ENCODE measurements at regions not wholly inside any gene's neighbourhood (a gene's known extent, or its start where the extent isn't known, plus 50 kb on each side); places are given as distances from the start of the nearest gene placed in this dataset.

DNA sequence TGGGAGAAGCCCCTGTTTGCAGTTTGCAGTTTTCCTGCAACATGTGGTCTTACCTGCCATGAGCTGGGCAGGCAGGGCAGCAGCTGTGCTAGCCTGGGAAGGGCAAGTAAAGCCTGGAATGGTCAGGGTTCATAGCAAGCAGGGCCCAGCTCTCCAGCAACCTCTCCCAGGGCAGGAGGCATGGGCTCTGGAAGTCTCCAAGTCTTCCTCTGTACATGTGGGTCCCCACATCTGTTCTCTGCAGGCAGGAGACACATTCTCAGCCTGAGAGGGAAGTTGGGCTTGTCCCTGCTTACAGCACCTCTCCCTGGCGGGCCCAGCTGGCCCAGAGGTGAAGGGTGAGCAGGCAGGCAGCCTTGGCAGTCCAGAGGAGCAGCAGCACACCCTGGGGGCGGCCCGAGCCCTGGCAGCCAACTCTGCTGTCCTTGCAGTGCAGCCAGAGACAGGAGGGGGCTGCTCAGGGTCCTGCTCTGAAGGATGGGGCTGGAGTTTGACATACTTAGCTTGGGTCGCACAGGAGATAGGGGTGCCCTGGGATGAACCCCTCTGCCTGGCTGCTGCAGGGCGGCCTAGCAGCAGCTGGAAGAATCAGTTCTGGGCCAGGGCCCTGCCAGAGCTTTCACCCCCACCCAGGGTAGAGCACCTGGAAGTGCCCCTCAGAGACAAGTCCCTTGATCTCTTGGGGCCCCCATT lies 176.0 kb downstream of the MRPL14 start:
- TF ChIP-seq, protein P1, sequence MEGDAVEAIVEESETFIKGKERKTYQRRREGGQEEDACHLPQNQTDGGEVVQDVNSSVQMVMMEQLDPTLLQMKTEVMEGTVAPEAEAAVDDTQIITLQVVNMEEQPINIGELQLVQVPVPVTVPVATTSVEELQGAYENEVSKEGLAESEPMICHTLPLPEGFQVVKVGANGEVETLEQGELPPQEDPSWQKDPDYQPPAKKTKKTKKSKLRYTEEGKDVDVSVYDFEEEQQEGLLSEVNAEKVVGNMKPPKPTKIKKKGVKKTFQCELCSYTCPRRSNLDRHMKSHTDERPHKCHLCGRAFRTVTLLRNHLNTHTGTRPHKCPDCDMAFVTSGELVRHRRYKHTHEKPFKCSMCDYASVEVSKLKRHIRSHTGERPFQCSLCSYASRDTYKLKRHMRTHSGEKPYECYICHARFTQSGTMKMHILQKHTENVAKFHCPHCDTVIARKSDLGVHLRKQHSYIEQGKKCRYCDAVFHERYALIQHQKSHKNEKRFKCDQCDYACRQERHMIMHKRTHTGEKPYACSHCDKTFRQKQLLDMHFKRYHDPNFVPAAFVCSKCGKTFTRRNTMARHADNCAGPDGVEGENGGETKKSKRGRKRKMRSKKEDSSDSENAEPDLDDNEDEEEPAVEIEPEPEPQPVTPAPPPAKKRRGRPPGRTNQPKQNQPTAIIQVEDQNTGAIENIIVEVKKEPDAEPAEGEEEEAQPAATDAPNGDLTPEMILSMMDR (IDR thresholded peaks at IDR 0.05; ENCODE audit: poor library complexity), result peak; percentile 66
- no peak for TF ChIP-seq EZH2phosphoT487 (IDR thresholded peaks at IDR 0.05; ENCODE audit: low read depth, severe bottlenecking, unreplicated experiment)

Data from hepatocyte (in vitro differentiated cells).